NCI-H2029 (cell line): ENCODE measurements at regions not wholly inside any gene's neighbourhood (a gene's known extent, or its start where the extent isn't known, plus 50 kb on each side); places are given as distances from the start of the nearest gene placed in this dataset.
"Not testable (repeated sequence)": the region's sequence is repeated elsewhere in the genome, so short reads cannot be mapped to it uniquely, and the experiment has no call there.

ENCODE experiments used
- DNase-seq: peaks from one replicate; lab custom pipeline; 2025; lab: John Stamatoyannopoulos, UW

DNA sequence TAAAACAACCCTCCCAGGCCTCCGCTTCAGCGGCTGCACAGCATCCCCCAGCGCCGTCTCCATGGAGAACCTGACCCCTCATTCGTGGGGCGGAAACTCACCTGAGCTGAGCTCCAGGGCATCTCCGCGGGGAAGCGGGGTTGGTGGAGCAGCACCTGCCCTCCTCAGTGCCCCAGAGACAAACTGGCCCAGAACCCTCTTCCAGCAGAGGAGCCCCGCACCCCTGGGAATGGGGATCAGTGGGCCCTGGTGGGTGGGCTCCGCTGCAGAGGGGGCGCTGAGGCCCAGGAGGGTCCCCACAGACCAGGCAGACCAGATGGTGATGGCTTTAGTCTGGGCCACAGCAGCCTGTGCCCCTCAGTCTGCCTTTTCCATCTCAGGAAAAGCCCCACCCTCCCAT is 261.2 kb downstream of the ADGRD1 start:
- not testable (repeated sequence) for DNase-seq

DNA sequence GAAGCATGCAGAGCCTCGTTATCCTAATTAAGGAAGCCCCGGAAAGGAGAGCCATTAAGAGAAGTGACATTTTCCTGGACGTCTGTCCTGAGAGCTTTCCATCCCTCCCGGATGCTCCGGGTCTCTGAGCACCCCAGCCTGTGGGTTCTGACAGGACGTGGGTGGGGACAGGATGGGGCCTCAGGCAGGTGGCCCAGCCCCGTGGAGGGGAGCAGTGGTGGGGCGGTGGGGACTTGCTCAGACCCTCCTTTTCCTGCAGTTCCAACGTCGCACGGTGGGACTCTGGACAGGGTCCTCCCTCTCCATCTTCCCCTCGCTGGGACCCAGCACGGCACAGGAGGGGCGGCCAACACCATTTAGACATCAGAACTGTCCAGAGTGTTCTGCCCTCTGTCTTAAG is 262.9 kb downstream of the ADGRD1 start:
- DNase-seq = not testable (repeated sequence)

DNA sequence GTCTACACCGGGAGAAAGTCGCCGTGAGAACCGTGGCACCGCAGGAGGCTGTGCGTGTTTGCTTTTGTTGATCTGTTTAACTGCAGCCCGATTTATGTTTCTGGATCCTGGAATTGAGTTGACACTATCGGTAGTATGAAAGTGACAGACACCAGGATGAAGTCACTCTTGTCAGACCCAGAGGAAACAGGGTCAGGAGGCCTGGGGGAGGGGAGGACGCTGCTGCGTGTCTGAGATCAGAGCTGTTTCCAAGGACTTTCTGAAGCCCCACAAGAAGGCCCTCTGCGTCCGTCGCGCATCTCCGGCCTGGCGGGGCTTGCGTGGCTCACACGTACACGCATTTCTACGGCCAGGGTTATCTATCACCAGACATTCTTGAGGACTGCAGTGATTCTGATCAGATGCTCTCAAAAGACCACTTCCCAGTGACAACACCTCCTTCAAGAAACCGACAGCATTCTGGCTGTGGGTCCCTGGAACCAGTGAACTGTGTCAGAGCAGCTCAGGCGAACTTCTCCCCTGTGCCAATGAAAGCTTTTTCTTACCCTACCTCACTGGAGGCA is 263.4 kb downstream of the ADGRD1 start:
- no peak for DNase-seq

DNA sequence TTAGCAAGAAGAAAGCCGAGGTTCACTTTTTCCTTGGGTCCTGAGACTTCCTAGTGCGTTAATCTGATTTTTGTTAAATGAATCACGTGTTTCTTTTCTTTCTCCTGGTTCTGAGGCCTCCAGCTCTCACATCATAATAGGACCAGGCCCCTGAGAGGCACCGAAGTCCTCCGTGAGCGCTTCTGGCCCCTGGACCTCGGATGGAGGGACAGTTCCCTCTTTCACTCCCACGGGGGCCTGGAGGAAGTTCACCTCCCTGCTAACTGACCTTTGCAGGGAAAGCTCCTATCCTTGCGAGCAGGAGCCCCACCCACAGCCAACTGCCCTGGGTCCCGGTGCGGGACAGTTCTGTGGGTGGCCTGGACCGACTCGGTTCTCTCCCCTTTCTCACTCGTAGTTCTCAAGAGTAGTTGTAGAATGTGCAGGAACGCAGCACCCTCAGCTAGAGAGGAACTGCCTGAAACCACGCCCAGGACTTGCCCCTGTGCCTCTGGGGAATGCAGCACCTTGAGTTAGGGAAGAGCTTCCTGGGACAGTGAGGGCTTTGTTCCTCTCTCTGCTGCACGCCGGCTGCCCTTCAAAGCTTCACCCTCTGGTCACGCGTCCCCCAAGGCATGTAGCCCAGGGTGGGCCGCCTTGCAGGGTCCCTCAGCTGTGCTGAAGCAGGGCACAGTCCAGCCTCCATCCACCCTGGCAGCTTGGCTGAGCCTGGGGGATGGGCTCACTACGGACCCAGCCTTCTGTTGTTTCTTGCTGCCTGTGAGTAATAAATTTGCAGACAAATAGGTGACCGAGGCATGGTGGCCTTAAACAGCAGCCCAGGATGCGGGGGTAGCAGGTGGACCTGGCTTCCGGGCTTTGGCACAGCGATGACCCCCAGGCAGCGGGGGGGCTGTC is 264.6 kb downstream of the ADGRD1 start:
- DNase-seq = no peak

DNA sequence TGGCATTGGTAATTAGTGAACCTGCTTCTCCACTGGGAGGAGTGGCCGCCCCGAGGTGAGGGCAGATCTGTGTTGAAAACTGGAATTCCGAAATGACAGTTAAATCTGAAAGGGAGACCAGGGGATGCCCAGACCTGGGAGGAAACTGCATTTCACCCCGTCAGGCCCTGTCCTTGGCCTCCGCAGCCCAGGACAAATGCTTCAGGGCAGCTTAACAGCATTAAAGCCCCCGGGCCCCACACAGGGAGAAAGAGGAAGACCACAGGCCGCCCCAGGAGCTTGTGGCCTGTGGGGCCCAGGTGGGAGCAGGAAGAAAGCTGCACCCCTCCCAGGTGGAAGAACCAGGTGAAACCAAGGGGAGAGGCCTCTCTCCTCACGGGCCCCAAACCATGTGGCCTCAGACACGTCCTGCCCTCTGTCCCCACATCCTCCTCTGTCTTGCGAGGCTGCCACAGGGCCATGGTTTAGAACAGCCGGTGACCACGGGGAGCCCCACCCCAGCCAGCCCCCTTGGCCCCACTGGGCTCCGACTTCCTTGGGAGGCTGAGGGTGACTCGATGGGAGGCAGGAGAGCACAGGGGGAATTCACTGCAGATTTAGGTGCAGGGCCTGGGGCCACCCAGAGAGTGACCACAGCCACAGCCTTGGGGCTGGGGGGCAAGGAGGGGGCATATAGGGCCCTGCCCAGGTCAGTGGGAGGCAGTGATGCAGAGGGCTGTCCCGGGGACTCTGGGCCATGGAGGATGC is 265.4 kb downstream of the ADGRD1 start:
- DNase-seq = no peak

- DNase-seq = no peak
Measured at GRCh38 chr12:131219670-131220330, 266.1 kb downstream of the ADGRD1 start.

GRCh38 chr12:131220331-131220685 is 266.6 kb downstream of the ADGRD1 start:
- no peak for DNase-seq

DNA sequence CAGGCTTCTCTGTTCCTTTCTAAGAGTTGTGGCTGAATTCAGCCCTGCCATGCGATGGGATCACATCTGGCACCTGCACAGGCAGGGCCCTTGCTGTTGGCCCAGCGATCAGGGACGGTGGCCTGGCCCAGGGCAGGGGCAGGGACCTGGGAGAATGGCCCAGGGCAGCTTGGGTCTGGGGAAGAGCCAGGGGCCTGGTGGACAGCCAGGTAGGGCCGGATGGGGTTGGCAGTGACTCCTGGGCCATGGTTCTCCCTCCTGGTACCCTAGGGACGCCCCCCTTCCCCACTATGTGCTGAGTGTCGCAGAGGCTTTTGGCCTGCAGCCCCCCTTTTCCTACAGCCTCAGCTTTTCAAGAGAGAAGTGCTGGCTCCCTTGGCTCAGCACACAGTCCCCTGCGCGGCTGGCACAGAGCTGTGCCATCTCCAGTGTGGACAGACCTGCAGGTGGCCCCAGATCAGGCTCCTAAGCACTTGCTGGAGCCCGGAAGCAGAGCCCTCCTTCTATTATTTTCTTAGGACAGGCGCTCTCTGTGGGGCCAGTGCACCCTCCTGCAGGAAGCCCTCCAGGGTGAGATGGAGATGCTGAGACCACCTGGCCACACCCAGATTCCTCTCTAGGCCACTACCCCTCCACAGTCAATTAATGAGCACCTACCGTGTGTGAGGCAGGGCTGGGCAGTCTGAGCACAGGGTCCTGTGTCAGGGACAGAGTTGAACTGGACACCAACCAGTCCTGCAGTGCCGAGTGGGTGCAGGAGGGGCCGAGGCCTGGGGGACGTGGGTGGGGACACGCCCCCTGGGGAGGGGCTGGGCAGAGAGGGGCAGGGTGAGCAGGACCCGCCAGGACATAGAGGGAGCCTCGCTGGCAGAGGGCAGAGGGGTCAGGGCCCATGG is 267.6 kb downstream of the ADGRD1 start:
- no peak for DNase-seq

DNA sequence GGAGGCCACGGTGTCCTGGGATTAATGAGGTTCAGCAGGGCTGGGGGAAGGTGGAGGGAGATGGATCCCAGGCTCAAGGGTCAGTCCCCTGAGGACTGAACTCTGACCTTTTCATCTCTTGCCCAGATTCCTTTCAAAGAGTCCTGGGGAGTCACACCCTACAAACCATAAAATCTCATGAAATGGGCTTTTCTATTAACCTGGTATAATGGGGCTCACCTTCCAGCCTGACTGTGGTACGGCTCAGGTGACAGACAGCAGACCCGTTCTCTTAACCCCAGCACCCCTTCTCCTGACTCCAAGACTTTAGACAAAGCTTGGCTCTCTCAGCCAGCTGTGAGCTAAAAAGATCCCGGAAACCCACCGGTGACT is 268.2 kb downstream of the ADGRD1 start:
- DNase-seq = no peak

DNA sequence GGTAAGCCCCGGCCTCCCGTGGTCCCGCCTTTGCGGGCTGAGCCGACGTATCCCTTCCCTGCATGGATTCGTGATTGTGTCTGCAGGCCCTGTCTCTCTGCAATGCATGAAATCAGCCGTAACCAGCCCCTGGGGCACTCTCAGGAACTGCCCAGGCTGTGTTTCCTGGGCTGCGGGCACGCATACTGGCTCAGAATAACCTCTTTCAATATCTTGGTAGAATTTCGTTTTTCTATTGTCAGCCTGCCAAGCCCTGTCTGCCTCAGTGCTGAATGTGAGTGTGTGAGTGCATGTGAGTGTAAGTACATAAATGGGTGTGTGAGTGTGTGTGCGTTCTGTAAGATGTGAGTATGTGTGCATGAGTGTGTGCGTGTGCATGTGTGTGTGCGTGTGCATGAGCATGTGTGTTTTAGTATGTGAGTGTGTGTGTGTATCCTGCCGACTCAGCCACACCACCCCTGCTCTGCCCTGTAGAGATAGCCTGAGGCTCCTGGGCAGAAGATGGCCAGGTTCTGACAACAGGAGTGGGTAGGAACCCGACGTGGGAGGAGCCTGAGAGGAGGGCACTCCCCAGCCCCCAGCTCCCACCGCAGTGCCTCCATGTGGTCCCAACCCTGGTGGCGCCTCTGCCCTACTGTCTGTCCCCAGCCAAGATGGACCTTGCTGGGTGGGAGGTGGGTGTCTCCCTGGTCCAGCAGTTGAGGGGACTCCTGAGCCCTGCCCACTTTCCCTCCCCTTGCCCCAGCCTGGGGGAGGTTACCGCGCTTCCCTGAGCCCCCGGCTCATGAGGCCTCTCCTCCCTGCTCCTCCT is 268.8 kb downstream of the ADGRD1 start:
- DNase-seq = no peak

- DNase-seq = no peak
Measured at GRCh38 chr12:131223171-131223761, 269.6 kb downstream of the ADGRD1 start.

GRCh38 chr12:131223791-131224225 is 270.1 kb downstream of the ADGRD1 start:
- DNase-seq = no peak

- not testable (repeated sequence) for DNase-seq
Measured at GRCh38 chr12:131224226-131225065, 270.7 kb downstream of the ADGRD1 start.

GRCh38 chr12:131225066-131225380 is 271.3 kb downstream of the ADGRD1 start:
- not testable (repeated sequence) for DNase-seq

DNA sequence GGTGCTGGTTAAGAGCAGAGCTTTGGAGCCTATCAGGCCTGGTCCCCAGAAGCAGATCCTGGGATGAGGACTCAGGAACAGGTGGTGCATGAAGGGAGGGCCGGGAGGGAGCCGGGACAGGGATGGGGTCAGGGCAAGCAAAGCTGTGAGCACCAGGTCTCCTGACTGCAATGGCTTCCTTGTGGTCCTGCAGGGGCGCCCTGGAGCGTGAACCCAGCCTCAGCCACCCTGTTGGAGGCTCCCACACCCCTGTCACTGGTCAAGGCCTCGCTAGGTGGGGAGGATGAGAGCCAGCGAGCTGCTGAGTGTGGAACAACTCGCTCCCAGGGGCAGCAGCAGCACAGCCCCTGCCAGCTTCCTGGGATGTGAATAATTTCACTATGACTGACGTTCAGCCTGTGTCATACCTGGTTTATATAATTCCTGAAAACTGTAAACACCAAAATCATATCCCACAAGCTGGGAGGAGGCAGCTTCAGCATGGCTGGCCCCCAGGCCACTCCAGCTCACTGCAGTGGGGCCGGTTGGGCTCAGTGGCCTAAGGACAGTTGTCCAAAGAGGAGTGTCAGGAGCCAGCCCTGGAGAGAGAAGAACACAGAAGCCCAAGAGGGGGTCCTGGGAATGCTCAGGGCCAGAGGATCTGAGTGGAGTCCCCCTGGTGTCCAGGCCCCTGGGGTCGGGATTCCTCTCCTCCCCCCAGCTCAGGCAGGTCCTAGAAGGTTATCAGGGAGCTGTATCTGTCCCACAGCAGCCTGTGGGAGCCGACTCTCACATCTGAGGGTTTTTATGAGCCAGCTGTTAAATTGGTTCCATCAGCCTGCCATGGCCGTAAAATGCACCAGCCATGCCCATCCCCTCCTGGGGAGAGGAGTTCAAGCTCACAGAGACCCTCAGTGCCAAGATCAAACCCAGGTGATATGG is 272.9 kb downstream of the ADGRD1 start:
- DNase-seq = no peak

GRCh38 chr12:131227641-131228040 is 273.9 kb downstream of the ADGRD1 start:
- DNase-seq = not testable (repeated sequence)

DNA sequence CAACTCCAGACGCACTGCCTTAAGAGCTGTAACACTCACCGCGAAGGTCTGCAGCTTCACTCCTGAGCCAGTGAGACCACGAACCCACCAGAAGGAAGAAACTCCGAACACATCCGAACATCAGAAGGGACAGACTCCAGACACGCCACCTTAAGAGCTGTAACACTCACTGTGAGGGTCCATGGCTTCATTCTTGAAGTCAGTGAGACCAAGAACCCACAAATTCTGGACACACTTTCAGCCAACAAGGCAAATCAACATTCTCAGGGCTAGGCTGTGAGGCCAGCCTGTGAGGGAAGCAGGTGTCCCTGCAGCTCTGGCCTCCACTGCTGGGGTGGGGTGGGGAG is 275.3 kb downstream of the ADGRD1 start:
- DNase-seq = not testable (repeated sequence)
